H9 (cell line): ENCODE measurements at regions not wholly inside any gene's neighbourhood (a gene's known extent, or its start where the extent isn't known, plus 50 kb on each side); places are given as distances from the start of the nearest gene placed in this dataset.

Experiments used
- DNase-seq: peaks from one replicate; pipeline ENCODE4 v3.0.0-alpha.2; 2017
- H2AFZ ChIP-seq: one replicate; pipeline ENCODE4 v1.6.1; 2013; ENCODE audit warnings: mild to moderate bottlenecking, low read length, control low read depth, moderate library complexity
- H2AK5ac ChIP-seq: 2 replicates; pipeline ENCODE4 v1.6.1; 2013; ENCODE audit warnings: low read length, control low read depth, mixed read lengths; ENCODE audit not compliant: insufficient read length
- H2BK120ac ChIP-seq: one replicate; pipeline ENCODE4 v1.6.1; 2013; ENCODE audit warnings: low read depth, mild to moderate bottlenecking, low read length, control low read depth, inconsistent platforms; ENCODE audit not compliant: poor library complexity, severe bottlenecking
- H2BK12ac ChIP-seq: 2 replicates; pipeline ENCODE4 v1.6.1; 2013; ENCODE audit warnings: low read length, control low read depth, mixed read lengths, low read depth; ENCODE audit not compliant: insufficient read length
- H2BK15ac ChIP-seq: 2 replicates; pipeline ENCODE4 v1.6.1; 2013; ENCODE audit warnings: low read depth, low read length, control low read depth
- H2BK20ac ChIP-seq: one replicate; pipeline ENCODE4 v1.6.1; 2013; ENCODE audit warnings: low read depth, mild to moderate bottlenecking, low read length, control low read depth, inconsistent platforms; ENCODE audit not compliant: poor library complexity, severe bottlenecking
- H2BK5ac ChIP-seq: 2 replicates; pipeline ENCODE4 v1.6.1; 2013; ENCODE audit warnings: low read length, control low read depth, mixed read lengths; ENCODE audit not compliant: insufficient read length
- H3K14ac ChIP-seq: 2 replicates; pipeline ENCODE4 v1.6.1; 2013; ENCODE audit warnings: low read length, control low read depth; ENCODE audit not compliant: insufficient read depth
- H3K18ac ChIP-seq: 2 replicates; pipeline ENCODE4 v1.6.1; 2013; ENCODE audit warnings: low read depth, mild to moderate bottlenecking, mixed read lengths, low read length, control low read depth; ENCODE audit not compliant: insufficient read length
- H3K23ac ChIP-seq: 2 replicates; pipeline ENCODE4 v1.6.1; 2013; ENCODE audit warnings: low read length, control low read depth, mixed read lengths, low read depth; ENCODE audit not compliant: insufficient read length
- H3K23me2 ChIP-seq: 2 replicates; pipeline ENCODE4 v1.6.1; 2013; ENCODE audit warnings: low read depth, mild to moderate bottlenecking, mixed read lengths, low read length, control low read depth; ENCODE audit not compliant: insufficient read length, poor library complexity, severe bottlenecking
- H3K27ac ChIP-seq: 2 replicates; pipeline ENCODE4 v1.5.1; 2013; ENCODE audit warnings: low read length, control low read depth, mixed read lengths, low read depth; ENCODE audit not compliant: insufficient read length
- H3K27me3 ChIP-seq: 2 replicates; pipeline ENCODE4 v1.6.1; 2013; ENCODE audit warnings: low read length, control low read depth, inconsistent platforms; ENCODE audit not compliant: insufficient read depth
- H3K4ac ChIP-seq: 2 replicates; pipeline ENCODE4 v1.6.1; 2013; ENCODE audit warnings: low read depth, mild to moderate bottlenecking, control low read depth, inconsistent platforms, low read length, moderate library complexity
- H3K4me1 ChIP-seq: 2 replicates; pipeline ENCODE4 v1.6.1; 2013; ENCODE audit warnings: low read length, control low read depth, inconsistent platforms; ENCODE audit not compliant: insufficient read depth
- H3K4me2 ChIP-seq: 2 replicates; pipeline ENCODE4 v1.6.1; 2013; ENCODE audit warnings: low read length, control low read depth, mixed read lengths; ENCODE audit not compliant: insufficient read length, insufficient read depth
- H3K56ac ChIP-seq: 2 replicates; pipeline ENCODE4 v1.6.1; 2013; ENCODE audit warnings: low read depth, mild to moderate bottlenecking, mixed read lengths, low read length, control low read depth; ENCODE audit not compliant: insufficient read length
- H3K79me1 ChIP-seq: 2 replicates; pipeline ENCODE4 v1.6.1; 2013; ENCODE audit warnings: low read depth, mild to moderate bottlenecking, moderate library complexity, low read length, control low read depth, inconsistent platforms; ENCODE audit not compliant: insufficient read depth, poor library complexity, severe bottlenecking
- H3K79me2 ChIP-seq: 2 replicates; pipeline ENCODE4 v1.6.1; 2013; ENCODE audit warnings: low read length, control low read depth, inconsistent platforms; ENCODE audit not compliant: insufficient read depth
- H3K9ac ChIP-seq: 2 replicates; pipeline ENCODE4 v1.6.1; 2013; ENCODE audit warnings: low read length, control low read depth, mixed read lengths; ENCODE audit not compliant: insufficient read length; ENCODE audit errors: extremely low read depth
- H3K9me3 ChIP-seq: one replicate; pipeline ENCODE4 v1.6.1; 2013; ENCODE audit warnings: low read depth, low read length, inconsistent platforms; ENCODE audit not compliant: control insufficient read depth
- H3T11ph ChIP-seq: one replicate; pipeline ENCODE4 v1.6.1; 2013; ENCODE audit warnings: mild to moderate bottlenecking, low read length, control low read depth, inconsistent platforms
- H4K20me1 ChIP-seq: one replicate; pipeline ENCODE4 v1.6.1; 2013; ENCODE audit not compliant: control insufficient read depth, insufficient read length, insufficient read depth
- H4K5ac ChIP-seq: 2 replicates; pipeline ENCODE4 v1.6.1; 2013; ENCODE audit warnings: low read depth, mild to moderate bottlenecking, mixed read lengths, low read length, control low read depth; ENCODE audit not compliant: insufficient read length
- H4K8ac ChIP-seq: replicated peaks from 2 replicates; pipeline ENCODE4 v1.6.1; 2013; ENCODE audit warnings: low read length, control low read depth, mixed read lengths, low read depth; ENCODE audit not compliant: insufficient read length
- H4K91ac ChIP-seq: 2 replicates; pipeline ENCODE4 v1.6.1; 2013; ENCODE audit warnings: low read depth, mild to moderate bottlenecking, moderate library complexity, mixed read lengths, low read length, control low read depth; ENCODE audit not compliant: insufficient read length
- H3K27ac Mint-ChIP-seq, 3 experiments: 2 replicates in 2 of 3; 3 replicates in 1 of 3; pipeline ENCODE4 v1.8.0; 2020 to 2021; ENCODE audit warnings: mixed read lengths in 3 of 3, mild to moderate bottlenecking in 1 of 3, moderate library complexity in 1 of 3
- H3K27me3 Mint-ChIP-seq: 2 replicates; pipeline ENCODE4 v1.8.0; 2021; ENCODE audit warnings: low read depth, mild to moderate bottlenecking, moderate library complexity, mixed read lengths
- H3K36me3 Mint-ChIP-seq, 3 experiments: 2 replicates in 2 of 3; 3 replicates in 1 of 3; pipeline ENCODE4 v1.8.0; 2020 to 2021; ENCODE audit warnings: low read depth in 3 of 3, mixed read lengths in 3 of 3; ENCODE audit not compliant: insufficient read depth in 1 of 3
- H3K4me1 Mint-ChIP-seq, 2 experiments: 2 replicates each; pipeline ENCODE4 v1.8.0; 2020; ENCODE audit warnings: mixed read lengths in 2 of 2
- H3K4me3 Mint-ChIP-seq, 2 experiments: 2 replicates in 1 of 2; 3 replicates in 1 of 2; pipeline ENCODE4 v1.8.0; 2020 to 2021; ENCODE audit warnings: mild to moderate bottlenecking in 2 of 2, mixed read lengths in 2 of 2, moderate library complexity in 1 of 2
- H3K9me3 Mint-ChIP-seq, 2 experiments: 2 replicates in 1 of 2; 3 replicates in 1 of 2; pipeline ENCODE4 v1.8.0; 2020; ENCODE audit warnings: mild to moderate bottlenecking in 2 of 2, mixed read lengths in 2 of 2, moderate library complexity in 1 of 2
- CTCF ChIP-seq: fragments of 200-600 bp; sonication (generic); conservative IDR thresholded peaks from 3 replicates; pipeline ENCODE4 v1.8.0; 2021; ENCODE audit warnings: antibody characterized with exemption, mild to moderate bottlenecking
- WGBS: extraction: QIAGEN DNeasy Blood & Tissue Kit; methylation state at CpG from one replicate; pipeline ENCODE4 v1.1.7; 2013; ENCODE audit warnings: missing lambda C conversion rate, low lambda C conversion rate, mixed read lengths; ENCODE audit not compliant: insufficient read length; ENCODE audit errors: extremely low coverage; 5-methylcytosine and 5-hydroxymethylcytosine counted together

- Histone ChIP-seq H3K14ac (no peak overlapping the region), H3K4me2 (no peak overlapping the region)
Observed at GRCh38 chr7:46705386-46706255, 784.5 kb upstream of the IGFBP3 start.

More at GRCh38 chr7:46705386-46706255, 784.5 kb upstream of the IGFBP3 start:
- peaks cover 0 to 12% of the 10 kb centered on the region in 2 experiments; a peak in 2 of 5 replicates for H3K9me3 Mint-ChIP-seq
- no peak for DNase-seq
- H3K9me3 ChIP-seq = no peaks in the 10 kb centered on the region
- H4K20me1 ChIP-seq = no peaks in the 10 kb centered on the region
- no peak overlapping the region for H3K23ac ChIP-seq
- WGBS = no CpG with 5 or more reads among the region's 7 CpGs
- TF ChIP-seq CTCF = no peak
- H3K18ac ChIP-seq = no peak overlapping the region
- no peak overlapping the region for H3K56ac ChIP-seq
- H2BK15ac ChIP-seq = no peak overlapping the region
- H2BK12ac ChIP-seq = no peak overlapping the region
- H3K27me3 Mint-ChIP-seq = no peaks in the 10 kb centered on the region
- H3K4me1 ChIP-seq = no peaks in the 10 kb centered on the region; the same call in 1 of the 2 replicates
- H3K4me3 Mint-ChIP-seq = no peak overlapping the region
- H2BK5ac ChIP-seq = no peak overlapping the region
- no peak overlapping the region for H4K8ac ChIP-seq
- H4K91ac ChIP-seq = no peak overlapping the region
- no peak overlapping the region for H4K5ac ChIP-seq
- H3K4ac ChIP-seq = no peak overlapping the region
- no peak overlapping the region for H3K27ac ChIP-seq
- no peak overlapping the region for H3T11ph ChIP-seq
- H2AK5ac ChIP-seq = no peak overlapping the region
- peaks cover 0 to 4% (median 0%) of the 10 kb centered on the region in 3 experiments; a peak in 1 of 7 replicates for H3K36me3 Mint-ChIP-seq
- H3K79me2 ChIP-seq = no peaks in the 10 kb centered on the region
- H2BK120ac ChIP-seq = no peak overlapping the region
- H3K27me3 ChIP-seq = no peaks in the 10 kb centered on the region
- H3K27ac Mint-ChIP-seq = no peak overlapping the region; a peak in 1 of 7 replicates
- peaks cover 0 to 8% of the 10 kb centered on the region in 2 experiments; a peak in 2 of 4 replicates for H3K4me1 Mint-ChIP-seq
- H2BK20ac ChIP-seq = no peak overlapping the region
- no peaks in the 10 kb centered on the region for H3K23me2 ChIP-seq
- H3K79me1 ChIP-seq = no peaks in the 10 kb centered on the region
- no peak overlapping the region for H2AFZ ChIP-seq
- H3K9ac ChIP-seq = no peak overlapping the region
